Peyer's patch (tissue), 4 donors: ENCODE measurements at regions not wholly inside any gene's neighbourhood (a gene's known extent, or its start where the extent isn't known, plus 50 kb on each side); places are given as distances from the start of the nearest gene placed in this dataset.

ENCODE experiments used
- POLR2A ChIP-seq, 2 donors: fragments of 450-650 bp; IDR thresholded peaks; one replicate each; pipeline ENCODE4 v1.5.1; 2017; ENCODE audit warnings: antibody characterized with exemption in 2 of 2, mild to moderate bottlenecking in 2 of 2, moderate library complexity in 2 of 2
- TF ChIP-seq, protein P1 (sequence below), 6 experiments: fragments of 450-650 bp in 4 of 6; fragments of 200-600 bp in 2 of 6; sonication (generic) in 1 of 6; IDR thresholded peaks; one replicate each; pipeline ENCODE4 v1.5.1; 2017 to 2019; ENCODE audit warnings: antibody characterized with exemption in 6 of 6, mild to moderate bottlenecking in 3 of 6, moderate library complexity in 1 of 6

DNA sequence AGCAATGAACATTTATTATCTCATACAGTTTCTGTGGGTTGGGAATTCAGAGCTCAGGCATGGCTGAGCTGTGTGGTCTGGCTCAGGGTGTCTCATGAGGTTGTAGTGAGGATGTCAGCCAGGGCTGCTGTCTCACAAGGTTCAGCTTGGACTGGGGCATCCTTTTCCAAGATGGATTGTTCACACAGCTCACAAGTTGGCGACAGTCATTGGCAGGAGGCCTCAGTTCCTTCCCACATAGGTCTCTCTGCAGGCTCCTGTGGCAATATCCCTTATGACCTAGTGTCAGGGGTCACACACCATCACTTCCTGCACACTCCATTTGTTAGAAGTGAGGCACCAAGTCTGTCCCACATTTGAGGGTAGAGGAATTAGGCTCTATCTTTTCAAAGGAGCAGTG is 56.0 kb downstream of the RPLP1 start:
- no peak for TF ChIP-seq POLR2A (IDR thresholded peaks at IDR 0.05)
- TF ChIP-seq, protein P1, sequence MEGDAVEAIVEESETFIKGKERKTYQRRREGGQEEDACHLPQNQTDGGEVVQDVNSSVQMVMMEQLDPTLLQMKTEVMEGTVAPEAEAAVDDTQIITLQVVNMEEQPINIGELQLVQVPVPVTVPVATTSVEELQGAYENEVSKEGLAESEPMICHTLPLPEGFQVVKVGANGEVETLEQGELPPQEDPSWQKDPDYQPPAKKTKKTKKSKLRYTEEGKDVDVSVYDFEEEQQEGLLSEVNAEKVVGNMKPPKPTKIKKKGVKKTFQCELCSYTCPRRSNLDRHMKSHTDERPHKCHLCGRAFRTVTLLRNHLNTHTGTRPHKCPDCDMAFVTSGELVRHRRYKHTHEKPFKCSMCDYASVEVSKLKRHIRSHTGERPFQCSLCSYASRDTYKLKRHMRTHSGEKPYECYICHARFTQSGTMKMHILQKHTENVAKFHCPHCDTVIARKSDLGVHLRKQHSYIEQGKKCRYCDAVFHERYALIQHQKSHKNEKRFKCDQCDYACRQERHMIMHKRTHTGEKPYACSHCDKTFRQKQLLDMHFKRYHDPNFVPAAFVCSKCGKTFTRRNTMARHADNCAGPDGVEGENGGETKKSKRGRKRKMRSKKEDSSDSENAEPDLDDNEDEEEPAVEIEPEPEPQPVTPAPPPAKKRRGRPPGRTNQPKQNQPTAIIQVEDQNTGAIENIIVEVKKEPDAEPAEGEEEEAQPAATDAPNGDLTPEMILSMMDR (IDR thresholded peaks at IDR 0.05), result no peak
